Parathyroid adenoma (tissue), 2 donors: ENCODE measurements at regions not wholly inside any gene's neighbourhood (a gene's known extent, or its start where the extent isn't known, plus 50 kb on each side); places are given as distances from the start of the nearest gene placed in this dataset.

Experiments used
- H2AFZ ChIP-seq: fragments of 300-600 bp; sonication (generic); one replicate; pipeline ENCODE4 v1.7.0; 2017; ENCODE audit warnings: antibody characterized with exemption, mild to moderate bottlenecking
- H3K27ac ChIP-seq: fragments of 300-600 bp; sonication (generic); one replicate; pipeline ENCODE4 v1.7.0; 2017
- H3K27me3 ChIP-seq: fragments of 300-600 bp; sonication (generic); one replicate; pipeline ENCODE4 v1.7.0; 2017; ENCODE audit warnings: low read length; ENCODE audit not compliant: control insufficient read depth, insufficient read depth
- H3K36me3 ChIP-seq: fragments of 300-600 bp; sonication (generic); one replicate; pipeline ENCODE4 v1.7.0; 2017; ENCODE audit warnings: low read length; ENCODE audit not compliant: control insufficient read depth, insufficient read depth
- H3K4me1 ChIP-seq: fragments of 300-600 bp; sonication (generic); one replicate; pipeline ENCODE4 v1.7.0; 2017; ENCODE audit warnings: control low read depth
- H3K4me2 ChIP-seq: fragments of 300-600 bp; sonication (generic); one replicate; pipeline ENCODE4 v1.7.0; 2017; ENCODE audit warnings: low read length
- H3K4me3 ChIP-seq: fragments of 300-600 bp; sonication (generic); one replicate; pipeline ENCODE4 v1.7.0; 2017; ENCODE audit warnings: low read depth, low read length
- H3K79me2 ChIP-seq: fragments of 300-600 bp; sonication (generic); one replicate; pipeline ENCODE4 v1.7.0; 2017; ENCODE audit warnings: control low read depth
- H3K9ac ChIP-seq: fragments of 300-600 bp; sonication (generic); one replicate; pipeline ENCODE4 v1.7.0; 2017; ENCODE audit warnings: mild to moderate bottlenecking
- H3K9me3 ChIP-seq: fragments of 300-600 bp; sonication (generic); one replicate; pipeline ENCODE4 v1.7.0; 2017; ENCODE audit warnings: low read length; ENCODE audit not compliant: control insufficient read depth
- TF ChIP-seq, protein P1 (sequence below): fragments of 300-600 bp; sonication (generic); IDR thresholded peaks from one replicate; pipeline ENCODE4 v1.7.0; 2017; ENCODE audit warnings: antibody characterized with exemption, mild to moderate bottlenecking
- donor health status: primary hyperparathyroidism.

DNA sequence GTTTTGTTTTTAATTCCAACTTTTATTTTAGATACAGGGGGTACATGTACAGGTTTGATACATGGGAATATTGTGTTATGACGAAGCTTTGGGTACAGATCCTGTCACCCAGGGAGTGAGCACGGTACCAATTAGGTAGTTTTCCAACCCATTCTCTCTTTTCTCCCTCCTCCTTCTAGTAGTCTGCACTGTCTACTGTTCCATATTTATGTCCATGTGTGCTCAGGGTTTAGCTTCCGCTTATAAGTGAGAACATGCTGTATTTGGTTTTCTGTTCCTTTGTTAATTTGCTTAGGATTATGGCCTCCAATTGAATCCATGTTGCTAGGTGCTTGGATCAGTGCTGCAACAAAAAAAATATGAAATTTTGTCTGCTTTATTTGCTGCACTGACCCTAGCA is 659.3 kb upstream of the TMEFF2 start:
- no peaks in the 10 kb centered on the region for H3K9me3 ChIP-seq
- TF ChIP-seq, protein P1, sequence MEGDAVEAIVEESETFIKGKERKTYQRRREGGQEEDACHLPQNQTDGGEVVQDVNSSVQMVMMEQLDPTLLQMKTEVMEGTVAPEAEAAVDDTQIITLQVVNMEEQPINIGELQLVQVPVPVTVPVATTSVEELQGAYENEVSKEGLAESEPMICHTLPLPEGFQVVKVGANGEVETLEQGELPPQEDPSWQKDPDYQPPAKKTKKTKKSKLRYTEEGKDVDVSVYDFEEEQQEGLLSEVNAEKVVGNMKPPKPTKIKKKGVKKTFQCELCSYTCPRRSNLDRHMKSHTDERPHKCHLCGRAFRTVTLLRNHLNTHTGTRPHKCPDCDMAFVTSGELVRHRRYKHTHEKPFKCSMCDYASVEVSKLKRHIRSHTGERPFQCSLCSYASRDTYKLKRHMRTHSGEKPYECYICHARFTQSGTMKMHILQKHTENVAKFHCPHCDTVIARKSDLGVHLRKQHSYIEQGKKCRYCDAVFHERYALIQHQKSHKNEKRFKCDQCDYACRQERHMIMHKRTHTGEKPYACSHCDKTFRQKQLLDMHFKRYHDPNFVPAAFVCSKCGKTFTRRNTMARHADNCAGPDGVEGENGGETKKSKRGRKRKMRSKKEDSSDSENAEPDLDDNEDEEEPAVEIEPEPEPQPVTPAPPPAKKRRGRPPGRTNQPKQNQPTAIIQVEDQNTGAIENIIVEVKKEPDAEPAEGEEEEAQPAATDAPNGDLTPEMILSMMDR = no peak
- no peaks in the 10 kb centered on the region for H3K79me2 ChIP-seq
- no peak overlapping the region for H3K9ac ChIP-seq
- H3K4me2 ChIP-seq = no peak overlapping the region
- H3K36me3 ChIP-seq = no peaks in the 10 kb centered on the region
- H3K27me3 ChIP-seq = no peaks in the 10 kb centered on the region
- no peak overlapping the region for H2AFZ ChIP-seq
- no peaks in the 10 kb centered on the region for H3K4me1 ChIP-seq
- H3K4me3 ChIP-seq = no peak overlapping the region
- H3K27ac ChIP-seq = no peak overlapping the region

DNA sequence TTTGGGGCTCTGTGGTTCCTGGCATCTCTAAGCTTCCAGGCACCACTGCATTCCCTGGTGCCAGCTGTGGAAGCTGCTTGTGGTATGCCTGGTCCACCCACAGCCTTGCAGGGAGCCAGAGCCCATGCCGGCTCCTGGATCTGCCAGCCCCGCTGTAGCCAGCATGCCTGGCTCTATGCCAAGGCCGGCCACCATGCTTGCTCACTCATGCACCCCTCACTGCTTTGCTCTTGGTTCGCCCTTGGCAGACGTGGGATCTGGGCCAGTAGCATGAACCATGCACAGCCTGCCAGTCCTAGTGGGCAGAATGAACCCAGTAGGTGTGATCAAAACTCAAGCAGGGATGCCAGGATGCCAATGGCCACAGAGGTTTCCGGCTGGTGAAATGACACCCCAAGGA is 634.2 kb upstream of the TMEFF2 start:
- TF ChIP-seq, protein P1 = no peak
- Histone ChIP-seq H3K4me3 (no peak overlapping the region), H3K27ac (no peak overlapping the region), H3K36me3 (no peaks in the 10 kb centered on the region), H3K4me2 (no peak overlapping the region), H3K79me2 (no peaks in the 10 kb centered on the region), H3K4me1 (no peaks in the 10 kb centered on the region), H3K9ac (no peak overlapping the region), H3K27me3 (no peaks in the 10 kb centered on the region), H2AFZ (no peak overlapping the region), H3K9me3 (no peaks in the 10 kb centered on the region)

DNA sequence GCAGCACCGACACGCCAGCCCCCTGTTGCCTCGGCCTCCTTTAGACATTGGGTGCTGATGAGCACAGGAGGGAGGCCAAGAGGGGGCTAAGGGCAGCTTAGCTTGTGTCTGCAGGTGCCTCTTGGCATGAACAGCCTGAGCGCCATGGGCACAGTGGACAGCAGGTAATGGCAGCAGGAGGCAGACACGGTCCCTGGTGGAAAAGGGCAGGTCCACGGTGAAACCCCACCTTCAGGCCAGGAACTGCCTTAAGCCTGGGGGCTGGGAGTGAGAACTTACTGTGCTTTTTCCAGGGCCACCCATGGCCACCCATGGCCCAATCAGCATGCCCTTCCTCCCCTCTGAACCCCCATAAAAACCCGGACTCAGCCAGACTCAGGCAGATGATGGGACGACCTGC is 633.4 kb upstream of the TMEFF2 start:
- H3K36me3 ChIP-seq = no peaks in the 10 kb centered on the region
- H3K27me3 ChIP-seq = no peaks in the 10 kb centered on the region
- H3K4me1 ChIP-seq = no peaks in the 10 kb centered on the region
- H3K4me3 ChIP-seq = no peak overlapping the region
- no peak overlapping the region for H2AFZ ChIP-seq
- no peak overlapping the region for H3K27ac ChIP-seq
- H3K4me2 ChIP-seq = no peak overlapping the region
- TF ChIP-seq, protein P1 = no peak
- H3K9ac ChIP-seq = no peak overlapping the region
- no peaks in the 10 kb centered on the region for H3K79me2 ChIP-seq
- no peaks in the 10 kb centered on the region for H3K9me3 ChIP-seq

DNA sequence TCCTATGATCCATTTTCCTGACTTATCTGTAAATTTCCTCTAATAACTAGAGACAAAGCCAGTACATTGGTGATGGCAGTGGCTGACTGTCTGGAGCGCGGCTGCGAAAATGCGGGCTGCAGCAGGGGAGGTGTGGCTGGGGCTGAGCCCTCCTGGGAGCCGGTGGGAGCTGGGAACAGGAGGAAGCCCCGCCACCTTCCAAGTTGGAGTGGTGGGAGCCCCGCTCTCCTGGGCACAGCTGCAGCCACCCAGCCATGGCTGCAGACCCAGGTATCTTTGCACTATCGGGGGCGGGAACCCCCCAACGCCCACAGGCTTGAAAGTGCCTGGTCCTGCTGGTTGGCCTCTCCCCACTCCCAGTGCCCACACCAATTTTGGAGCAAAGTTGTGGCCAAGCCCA is 633.0 kb upstream of the TMEFF2 start:
- Histone ChIP-seq H3K9ac (no peak overlapping the region), H2AFZ (no peak overlapping the region), H3K27ac (no peak overlapping the region), H3K79me2 (no peaks in the 10 kb centered on the region), H3K9me3 (no peaks in the 10 kb centered on the region), H3K36me3 (no peaks in the 10 kb centered on the region), H3K4me3 (no peak overlapping the region), H3K4me1 (no peaks in the 10 kb centered on the region), H3K27me3 (no peaks in the 10 kb centered on the region), H3K4me2 (no peak overlapping the region)
- TF ChIP-seq, protein P1 = no peak

DNA sequence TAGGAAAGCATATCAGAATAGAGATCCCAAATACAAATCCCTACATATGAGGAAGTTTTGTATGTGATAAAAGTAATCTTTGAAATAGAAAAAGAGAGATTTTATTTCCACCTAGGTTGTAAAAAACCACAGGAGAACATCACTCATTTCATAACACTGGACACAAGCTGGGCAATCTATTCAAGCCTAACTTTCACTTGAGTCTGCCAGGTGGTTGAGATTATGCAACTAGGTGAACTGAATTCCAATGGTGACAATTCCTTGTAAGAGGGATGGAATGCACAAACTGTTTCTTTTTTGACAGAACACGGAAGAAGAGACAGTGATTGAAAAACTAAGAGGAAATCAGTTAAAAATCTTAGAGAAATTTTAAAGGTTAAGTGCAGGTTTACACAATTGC is 619.6 kb upstream of the TMEFF2 start:
- no peaks in the 10 kb centered on the region for H3K4me1 ChIP-seq
- H3K9me3 ChIP-seq = no peaks in the 10 kb centered on the region
- no peak overlapping the region for H3K4me3 ChIP-seq
- no peak overlapping the region for H3K27ac ChIP-seq
- no peaks in the 10 kb centered on the region for H3K79me2 ChIP-seq
- TF ChIP-seq, protein P1 = no peak
- no peak overlapping the region for H3K4me2 ChIP-seq
- H3K36me3 ChIP-seq = no peaks in the 10 kb centered on the region
- H3K27me3 ChIP-seq = no peaks in the 10 kb centered on the region
- no peak overlapping the region for H2AFZ ChIP-seq
- H3K9ac ChIP-seq = no peak overlapping the region
